ENCODE measurements at regions not wholly inside any gene's neighbourhood (a gene's known extent, or its start where the extent isn't known, plus 50 kb on each side); places are given as distances from the start of the nearest gene placed in this dataset.

- DNase-seq: no peak
These were observed 181.9 kb upstream of the DLGAP1 start for GRCh38 chr18:4636967-4637366.

GRCh38 chr18:4631239-4631638, 176.1 kb upstream of the DLGAP1 start:
- no peak for DNase-seq

GRCh38 chr18:4605212-4605611, 150.1 kb upstream of the DLGAP1 start:
- DNase-seq: no peak

- DNase-seq: no peak
These were observed 148.8 kb upstream of the DLGAP1 start for GRCh38 chr18:4603955-4604354.

GRCh38 chr18:4599312-4599711, 144.2 kb upstream of the DLGAP1 start:
- no peak for DNase-seq

- no peak for DNase-seq
These were observed 142.2 kb upstream of the DLGAP1 start for GRCh38 chr18:4597301-4597700.

- DNase-seq: no peak
These were observed 138.8 kb upstream of the DLGAP1 start for GRCh38 chr18:4593895-4594294.

GRCh38 chr18:4593459-4593858, 138.4 kb upstream of the DLGAP1 start:
- DNase-seq: no peak

- no peak for DNase-seq
These were observed 134.1 kb upstream of the DLGAP1 start for GRCh38 chr18:4589056-4589800.

GRCh38 chr18:4587204-4587603, 132.1 kb upstream of the DLGAP1 start:
- no peak for DNase-seq

- no peak for DNase-seq
These were observed 131.6 kb upstream of the DLGAP1 start for GRCh38 chr18:4586731-4587130.

- DNase-seq: no peak
These were observed 127.6 kb upstream of the DLGAP1 start for GRCh38 chr18:4582431-4583335.

GRCh38 chr18:4581966-4582365, 126.9 kb upstream of the DLGAP1 start:
- no peak for DNase-seq

- no peak for DNase-seq
These were observed 123.3 kb upstream of the DLGAP1 start for GRCh38 chr18:4578449-4578848.

- DNase-seq: no peak
These were observed 118.6 kb upstream of the DLGAP1 start for GRCh38 chr18:4573735-4574134.

GRCh38 chr18:4557502-4557901, 102.4 kb upstream of the DLGAP1 start:
- no peak for DNase-seq

- DNase-seq: no peak
These were observed 95.9 kb upstream of the DLGAP1 start for GRCh38 chr18:4551001-4551360.

GRCh38 chr18:4549164-4549872, 94.2 kb upstream of the DLGAP1 start:
- no peak for DNase-seq

- no peak for DNase-seq
These were observed 92.0 kb upstream of the DLGAP1 start for GRCh38 chr18:4547126-4547525.

- no peak for DNase-seq
These were observed 89.0 kb upstream of the DLGAP1 start for GRCh38 chr18:4544142-4544541.

GRCh38 chr18:4543711-4544110, 88.6 kb upstream of the DLGAP1 start:
- no peak for DNase-seq

- DNase-seq: no peak
These were observed 86.5 kb upstream of the DLGAP1 start for GRCh38 chr18:4541588-4541987.

GRCh38 chr18:4536447-4536846, 81.3 kb upstream of the DLGAP1 start:
- no peak for DNase-seq

- no peak for DNase-seq
These were observed 73.3 kb upstream of the DLGAP1 start for GRCh38 chr18:4528405-4528804.
